ENCODE measurements at regions not wholly inside any gene's neighbourhood (a gene's known extent, or its start where the extent isn't known, plus 50 kb on each side); places are given as distances from the start of the nearest gene placed in this dataset.
"Not testable (repeated sequence)": the region's sequence is repeated elsewhere in the genome, so short reads cannot be mapped to it uniquely, and the experiment has no call there.

DNA sequence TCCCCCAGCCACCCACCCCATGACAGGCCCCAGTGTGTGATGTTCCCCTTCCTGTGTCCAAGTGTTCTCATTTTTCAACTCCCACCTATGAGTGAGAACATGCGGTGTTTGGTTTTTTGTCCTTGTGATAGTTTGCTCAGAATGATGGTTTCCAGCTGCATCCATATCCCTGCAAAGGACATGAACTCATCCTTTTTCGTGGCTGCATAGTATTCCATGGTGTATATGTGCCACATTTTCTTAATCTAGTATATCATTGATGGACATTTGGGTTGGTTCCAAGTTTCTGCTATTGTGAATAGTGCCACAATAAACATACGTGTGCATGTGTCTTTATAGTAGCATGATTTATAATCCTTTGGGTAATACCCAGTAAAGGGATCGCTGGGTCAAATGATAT is 273.0 kb downstream of the TEX29 start:
- TF ChIP-seq, protein P1, sequence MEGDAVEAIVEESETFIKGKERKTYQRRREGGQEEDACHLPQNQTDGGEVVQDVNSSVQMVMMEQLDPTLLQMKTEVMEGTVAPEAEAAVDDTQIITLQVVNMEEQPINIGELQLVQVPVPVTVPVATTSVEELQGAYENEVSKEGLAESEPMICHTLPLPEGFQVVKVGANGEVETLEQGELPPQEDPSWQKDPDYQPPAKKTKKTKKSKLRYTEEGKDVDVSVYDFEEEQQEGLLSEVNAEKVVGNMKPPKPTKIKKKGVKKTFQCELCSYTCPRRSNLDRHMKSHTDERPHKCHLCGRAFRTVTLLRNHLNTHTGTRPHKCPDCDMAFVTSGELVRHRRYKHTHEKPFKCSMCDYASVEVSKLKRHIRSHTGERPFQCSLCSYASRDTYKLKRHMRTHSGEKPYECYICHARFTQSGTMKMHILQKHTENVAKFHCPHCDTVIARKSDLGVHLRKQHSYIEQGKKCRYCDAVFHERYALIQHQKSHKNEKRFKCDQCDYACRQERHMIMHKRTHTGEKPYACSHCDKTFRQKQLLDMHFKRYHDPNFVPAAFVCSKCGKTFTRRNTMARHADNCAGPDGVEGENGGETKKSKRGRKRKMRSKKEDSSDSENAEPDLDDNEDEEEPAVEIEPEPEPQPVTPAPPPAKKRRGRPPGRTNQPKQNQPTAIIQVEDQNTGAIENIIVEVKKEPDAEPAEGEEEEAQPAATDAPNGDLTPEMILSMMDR (conservative IDR thresholded peaks at IDR 0.05 in 1 of 2, IDR thresholded peaks at IDR 0.05 in 1 of 2; ENCODE audit: low read depth in 1 of 2, low read length in 2 of 2), result not testable (repeated sequence)
- not testable (repeated sequence) for TF ChIP-seq EZH2 (IDR thresholded peaks at IDR 0.05; ENCODE audit: low read length, missing control alignments)
